Panc1 (cell line): ENCODE measurements at regions not wholly inside any gene's neighbourhood (a gene's known extent, or its start where the extent isn't known, plus 50 kb on each side); places are given as distances from the start of the nearest gene placed in this dataset.

Source experiments
- ATAC-seq: fragments of 200-7000 bp; cut with Tn5 transposase; 2 replicates; pipeline ENCODE4 v1.9.1; 2020; ENCODE audit warnings: mild to moderate bottlenecking, moderate library complexity
- BruUV-seq: library from RNA; stranded (reverse); fragments of 400-500 nt; replicated peaks from 2 replicates; lab custom pipeline; 2021; lab: Mats Ljungman, UMichigan
- CTCF ChIA-PET: fragments of 300-600 bp; sonication (Branson Sonifier 250); formaldehyde crosslinking; loops from one replicate; lab custom pipeline; 2022; ENCODE audit warnings: antibody characterized with exemption; lab: Charles Lee
- POLR2A ChIA-PET: fragments of 300-600 bp; sonication (Branson Sonifier 250); formaldehyde crosslinking; loops from one replicate; lab custom pipeline; 2022; ENCODE audit warnings: antibody characterized with exemption; lab: Charles Lee
- DNase-seq: peaks from one replicate; pipeline ENCODE4 v3.0.0-alpha.2; 2010; ENCODE audit warnings: low read depth, low spot score
- H3K27ac ChIP-seq: 2 replicates; pipeline ENCODE4 v1.5.1; 2011; ENCODE audit warnings: mild to moderate bottlenecking, low read length, inconsistent platforms
- H3K27me3 ChIP-seq: fragments of 200-500 bp; sonication (Bioruptor generic); 2 replicates; pipeline ENCODE4 v1.6.0; 2014; ENCODE audit warnings: low read length, inconsistent platforms; ENCODE audit not compliant: control insufficient read depth, insufficient read depth
- H3K36me3 ChIP-seq: fragments of 200-500 bp; sonication (Bioruptor generic); 2 replicates; pipeline ENCODE4 v1.5.1; 2014; ENCODE audit warnings: inconsistent platforms, mild to moderate bottlenecking, low read length, moderate library complexity; ENCODE audit not compliant: control insufficient read depth, insufficient read depth
- H3K4me1 ChIP-seq: 2 replicates; pipeline ENCODE4 v1.5.1; 2011; ENCODE audit warnings: inconsistent platforms, mild to moderate bottlenecking, low read length, moderate library complexity; ENCODE audit not compliant: control insufficient read depth, insufficient read depth
- H3K4me3 ChIP-seq, 2 experiments: 2 replicates each; pipeline ENCODE4 v1.5.1; 2011 to 2012; ENCODE audit warnings: low read depth in 2 of 2, low read length in 2 of 2, mild to moderate bottlenecking in 2 of 2, inconsistent platforms in 1 of 2, moderate library complexity in 1 of 2
- H3K9me3 ChIP-seq: fragments of 200-500 bp; sonication (Bioruptor generic); 2 replicates; pipeline ENCODE4 v1.5.1; 2014; ENCODE audit warnings: low read depth, mild to moderate bottlenecking, inconsistent platforms, low read length, moderate library complexity; ENCODE audit not compliant: control insufficient read depth, insufficient read depth
- POLR2AphosphoS5 ChIP-seq: IDR thresholded peaks from 2 replicates; pipeline ENCODE4 v1.6.1; 2012; ENCODE audit warnings: mild to moderate bottlenecking, low read depth, low read length, moderate library complexity
- REST ChIP-seq, 2 experiments: IDR thresholded peaks; 2 replicates each; pipeline ENCODE4 v1.6.1; 2011 to 2012; ENCODE audit warnings: low read depth in 2 of 2, control low read depth in 1 of 2, low read length in 1 of 2, mild to moderate bottlenecking in 1 of 2, moderate library complexity in 1 of 2; ENCODE audit not compliant: insufficient read depth in 1 of 2
- SIN3A ChIP-seq: IDR thresholded peaks from 2 replicates; pipeline ENCODE4 v1.6.1; 2012; ENCODE audit warnings: low read depth, mild to moderate bottlenecking, low read length, moderate library complexity, borderline replicate concordance; ENCODE audit not compliant: insufficient read depth
- TCF7L2 ChIP-seq: IDR thresholded peaks from 2 replicates; pipeline ENCODE4 v1.6.1; 2011; ENCODE audit warnings: mild to moderate bottlenecking, low read depth, low read length, inconsistent platforms
- in situ Hi-C: cut with HindIII; loops from 2 replicates; pipeline ENCODE4 v1.10.0; 2016; ENCODE audit warnings: low sequenced_read_pairs, low pct_unique_long_range_greater_than_20kb
- intact Hi-C: fragments of 100-400 bp; cut with micrococcal nuclease; formaldehyde crosslinking; loops from one replicate; pipeline ENCODE4 v1.10.0; 2022; ENCODE audit not compliant: unreplicated experiment
- TF ChIP-seq, protein P1 (sequence below): fragments of 450-650 bp; IDR thresholded peaks from 2 replicates; pipeline ENCODE4 v1.5.1; 2017; ENCODE audit warnings: mild to moderate bottlenecking

DNA sequence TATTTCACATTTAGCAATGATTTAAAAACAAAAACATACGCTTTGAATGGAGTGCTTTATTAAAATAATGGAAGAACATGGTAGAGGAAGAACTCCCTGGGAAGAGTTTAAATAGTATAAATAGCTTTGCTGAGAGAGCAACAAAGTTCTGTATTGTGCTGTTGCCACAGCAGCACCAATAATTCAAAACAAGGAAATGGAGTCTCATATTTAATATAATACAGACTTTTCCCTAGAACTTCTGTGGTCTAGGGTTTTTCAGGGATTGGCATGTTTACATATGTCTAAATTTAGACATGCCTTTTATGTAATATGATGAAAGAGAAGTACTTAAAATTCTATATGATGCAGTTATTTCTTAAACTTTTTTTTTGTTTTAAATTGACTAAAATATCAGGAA lies 217.2 kb upstream of the HDAC9 start:
- Histone ChIP-seq H3K4me3 (no peak overlapping the region), H3K4me1 (no peaks in the 10 kb centered on the region), H3K27me3 (no peaks in the 10 kb centered on the region), H3K36me3 (no peaks in the 10 kb centered on the region), H3K27ac (no peak overlapping the region), H3K9me3 (no peaks in the 10 kb centered on the region)
- no peak for TF ChIP-seq POLR2AphosphoS5
- TF ChIP-seq SIN3A, result no peak
- TF ChIP-seq, protein P1, sequence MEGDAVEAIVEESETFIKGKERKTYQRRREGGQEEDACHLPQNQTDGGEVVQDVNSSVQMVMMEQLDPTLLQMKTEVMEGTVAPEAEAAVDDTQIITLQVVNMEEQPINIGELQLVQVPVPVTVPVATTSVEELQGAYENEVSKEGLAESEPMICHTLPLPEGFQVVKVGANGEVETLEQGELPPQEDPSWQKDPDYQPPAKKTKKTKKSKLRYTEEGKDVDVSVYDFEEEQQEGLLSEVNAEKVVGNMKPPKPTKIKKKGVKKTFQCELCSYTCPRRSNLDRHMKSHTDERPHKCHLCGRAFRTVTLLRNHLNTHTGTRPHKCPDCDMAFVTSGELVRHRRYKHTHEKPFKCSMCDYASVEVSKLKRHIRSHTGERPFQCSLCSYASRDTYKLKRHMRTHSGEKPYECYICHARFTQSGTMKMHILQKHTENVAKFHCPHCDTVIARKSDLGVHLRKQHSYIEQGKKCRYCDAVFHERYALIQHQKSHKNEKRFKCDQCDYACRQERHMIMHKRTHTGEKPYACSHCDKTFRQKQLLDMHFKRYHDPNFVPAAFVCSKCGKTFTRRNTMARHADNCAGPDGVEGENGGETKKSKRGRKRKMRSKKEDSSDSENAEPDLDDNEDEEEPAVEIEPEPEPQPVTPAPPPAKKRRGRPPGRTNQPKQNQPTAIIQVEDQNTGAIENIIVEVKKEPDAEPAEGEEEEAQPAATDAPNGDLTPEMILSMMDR, result no peak
- no peak for TF ChIP-seq TCF7L2
- TF ChIP-seq REST (IDR thresholded peaks at IDR 0.05; ENCODE audit: insufficient read depth in 1 of 2, low read depth in 2 of 2, low read length in 1 of 2), result no peak
- in situ Hi-C loops, result no loop called here
- no peak for DNase-seq
- no peak for ATAC-seq
- BruUV-seq, result no TSS peak
- intact Hi-C loops, result no loop called here
- POLR2A ChIA-PET, result no interaction called here
- CTCF ChIA-PET, result no interaction called here

DNA sequence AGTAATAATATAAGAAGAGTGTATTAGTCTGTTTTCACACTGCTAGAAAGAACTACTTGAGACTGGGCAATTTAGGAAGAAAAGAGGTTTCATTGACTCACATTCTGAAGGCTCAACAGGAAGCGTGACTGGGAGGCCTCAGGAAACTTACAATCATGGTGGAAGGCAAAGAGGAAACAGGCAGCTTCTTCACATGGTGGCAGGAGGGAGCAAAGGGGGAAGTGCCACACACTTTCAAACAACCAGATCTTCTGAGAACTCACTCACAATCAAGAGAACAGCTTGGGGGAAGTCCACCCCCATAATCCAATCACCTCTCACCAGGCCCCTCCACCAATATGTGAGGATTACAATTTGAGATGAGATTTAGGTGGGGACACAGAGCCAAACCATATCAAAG lies 212.5 kb upstream of the HDAC9 start:
- in situ Hi-C loops (no loop called here), intact Hi-C loops (no loop called here)
- Histone ChIP-seq H3K27me3 (peaks cover 2% of the 10 kb centered on the region; the same call in 1 of the 2 replicates), H3K4me3 (no peak overlapping the region), H3K4me1 (no peaks in the 10 kb centered on the region), H3K27ac (no peak overlapping the region), H3K9me3 (no peaks in the 10 kb centered on the region), H3K36me3 (no peaks in the 10 kb centered on the region)
- TF ChIP-seq SIN3A (no peak), REST (IDR thresholded peaks at IDR 0.05; ENCODE audit: insufficient read depth in 1 of 2, low read depth in 2 of 2, low read length in 1 of 2) (no peak), POLR2AphosphoS5 (no peak), TCF7L2 (no peak)
- TF ChIP-seq, protein P1, result no peak
- ATAC-seq (no peak), DNase-seq (no peak)
- ChIA-PET POLR2A (no interaction called here), CTCF (no interaction called here)
- BruUV-seq, result no TSS peak
